DND-41 (cell line): ENCODE measurements at regions not wholly inside any gene's neighbourhood (a gene's known extent, or its start where the extent isn't known, plus 50 kb on each side); places are given as distances from the start of the nearest gene placed in this dataset.

ENCODE experiments used
- ATAC-seq: fragments of 200-7000 bp; cut with Tn5 transposase; 3 replicates; pipeline ENCODE4 v1.9.1; 2021; ENCODE audit warnings: low read depth; ENCODE audit not compliant: insufficient read depth
- DNase-seq: peaks from one replicate; pipeline ENCODE4 v3.0.0-alpha.2; 2020
- H2AFZ ChIP-seq: 2 replicates; pipeline ENCODE4 v1.6.0; 2012; ENCODE audit warnings: low read depth, low read length
- H3K27ac ChIP-seq: 2 replicates; pipeline ENCODE4 v1.5.1; 2012; ENCODE audit warnings: low read length, inconsistent platforms
- H3K27me3 ChIP-seq: fragments of 200-600 bp; sonication (generic); 2 replicates; pipeline ENCODE4 v1.6.0; 2012; ENCODE audit warnings: low read length, mild to moderate bottlenecking, inconsistent platforms; ENCODE audit not compliant: insufficient read depth, poor library complexity
- H3K36me3 ChIP-seq: 2 replicates; pipeline ENCODE4 v1.5.1; 2012; ENCODE audit warnings: low read length, inconsistent platforms; ENCODE audit not compliant: insufficient read depth
- H3K4me1 ChIP-seq: 2 replicates; pipeline ENCODE4 v1.5.1; 2012; ENCODE audit warnings: mild to moderate bottlenecking, low read length; ENCODE audit not compliant: insufficient read depth
- H3K4me2 ChIP-seq: 2 replicates; pipeline ENCODE4 v1.6.0; 2012; ENCODE audit warnings: mild to moderate bottlenecking, moderate library complexity, low read length, inconsistent platforms; ENCODE audit not compliant: insufficient read depth
- H3K4me3 ChIP-seq, 2 experiments: fragments of 200-600 bp in 1 of 2; shearing (Covaris generic) in 1 of 2; 2 replicates each; pipeline ENCODE4 v1.5.1; 2012 to 2016; ENCODE audit warnings: inconsistent platforms in 2 of 2, low read length in 2 of 2, mild to moderate bottlenecking in 2 of 2, low read depth in 1 of 2, moderate library complexity in 1 of 2
- H3K79me2 ChIP-seq: 2 replicates; pipeline ENCODE4 v1.6.0; 2012; ENCODE audit warnings: low read length, inconsistent platforms; ENCODE audit not compliant: insufficient read depth
- H3K9ac ChIP-seq: 2 replicates; pipeline ENCODE4 v1.6.0; 2012; ENCODE audit warnings: low read depth, mild to moderate bottlenecking, inconsistent platforms, low read length, moderate library complexity
- H3K9me3 ChIP-seq: 2 replicates; pipeline ENCODE4 v1.5.1; 2012; ENCODE audit warnings: low read length, moderate library complexity, mild to moderate bottlenecking, inconsistent platforms; ENCODE audit not compliant: insufficient read depth, severe bottlenecking
- H4K20me1 ChIP-seq: 2 replicates; pipeline ENCODE4 v1.6.0; 2012; ENCODE audit warnings: low read length; ENCODE audit not compliant: insufficient read depth
- EZH2 ChIP-seq: IDR thresholded peaks from 3 replicates; pipeline ENCODE4 v1.6.1; 2012; ENCODE audit warnings: borderline replicate concordance, low read depth, mild to moderate bottlenecking, moderate library complexity, low read length, inconsistent platforms; ENCODE audit not compliant: severe bottlenecking
- TF ChIP-seq, protein P1 (sequence below): IDR thresholded peaks from 2 replicates; pipeline ENCODE4 v1.5.1; 2012; ENCODE audit warnings: borderline replicate concordance, low read length, moderate library complexity, mild to moderate bottlenecking; ENCODE audit not compliant: poor library complexity, severe bottlenecking; ENCODE audit errors: extremely low read depth

DNA sequence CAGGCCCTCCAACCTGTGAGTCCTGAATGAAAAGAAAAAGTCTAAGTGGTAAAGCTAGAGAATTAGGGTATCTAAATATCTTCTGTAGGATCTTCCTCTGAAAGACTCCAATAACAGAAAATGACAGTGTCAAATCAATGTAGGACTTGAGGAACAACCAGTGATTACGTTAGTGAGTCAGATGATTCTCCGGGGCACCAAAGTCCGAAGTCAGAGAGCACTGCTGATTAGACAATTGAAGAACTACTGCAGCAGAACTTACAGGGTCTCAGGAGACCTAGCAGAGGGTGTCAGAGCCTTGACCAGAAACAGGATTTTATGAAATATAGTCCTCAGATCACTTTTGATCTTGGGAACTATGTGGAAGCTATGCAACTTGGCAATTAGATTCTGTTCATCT lies 605.8 kb downstream of the EPHA3 start:
- Histone ChIP-seq H3K36me3 (no peaks in the 10 kb centered on the region), H4K20me1 (no peaks in the 10 kb centered on the region), H2AFZ (no peak overlapping the region), H3K27me3 (no peaks in the 10 kb centered on the region), H3K79me2 (no peaks in the 10 kb centered on the region), H3K4me1 (no peaks in the 10 kb centered on the region), H3K9me3 (no peaks in the 10 kb centered on the region), H3K4me2 (no peak overlapping the region), H3K4me3 (no peak overlapping the region), H3K27ac (no peak overlapping the region), H3K9ac (no peak overlapping the region)
- DNase-seq (no peak), ATAC-seq (no peak)
- TF ChIP-seq EZH2, result no peak
- TF ChIP-seq, protein P1, sequence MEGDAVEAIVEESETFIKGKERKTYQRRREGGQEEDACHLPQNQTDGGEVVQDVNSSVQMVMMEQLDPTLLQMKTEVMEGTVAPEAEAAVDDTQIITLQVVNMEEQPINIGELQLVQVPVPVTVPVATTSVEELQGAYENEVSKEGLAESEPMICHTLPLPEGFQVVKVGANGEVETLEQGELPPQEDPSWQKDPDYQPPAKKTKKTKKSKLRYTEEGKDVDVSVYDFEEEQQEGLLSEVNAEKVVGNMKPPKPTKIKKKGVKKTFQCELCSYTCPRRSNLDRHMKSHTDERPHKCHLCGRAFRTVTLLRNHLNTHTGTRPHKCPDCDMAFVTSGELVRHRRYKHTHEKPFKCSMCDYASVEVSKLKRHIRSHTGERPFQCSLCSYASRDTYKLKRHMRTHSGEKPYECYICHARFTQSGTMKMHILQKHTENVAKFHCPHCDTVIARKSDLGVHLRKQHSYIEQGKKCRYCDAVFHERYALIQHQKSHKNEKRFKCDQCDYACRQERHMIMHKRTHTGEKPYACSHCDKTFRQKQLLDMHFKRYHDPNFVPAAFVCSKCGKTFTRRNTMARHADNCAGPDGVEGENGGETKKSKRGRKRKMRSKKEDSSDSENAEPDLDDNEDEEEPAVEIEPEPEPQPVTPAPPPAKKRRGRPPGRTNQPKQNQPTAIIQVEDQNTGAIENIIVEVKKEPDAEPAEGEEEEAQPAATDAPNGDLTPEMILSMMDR, result no peak

GRCh38 chr3:89714237-89714636 lies 606.8 kb downstream of the EPHA3 start:
- H3K27ac ChIP-seq, result no peak overlapping the region
- no peaks in the 10 kb centered on the region for H3K36me3 ChIP-seq
- H3K79me2 ChIP-seq, result no peaks in the 10 kb centered on the region
- no peak for TF ChIP-seq EZH2
- TF ChIP-seq, protein P1, result no peak
- H3K4me1 ChIP-seq, result no peaks in the 10 kb centered on the region
- H3K4me2 ChIP-seq, result no peak overlapping the region
- no peak for ATAC-seq
- DNase-seq, result no peak
- no peaks in the 10 kb centered on the region for H3K9me3 ChIP-seq
- H3K9ac ChIP-seq, result no peak overlapping the region
- no peak overlapping the region for H3K4me3 ChIP-seq
- H2AFZ ChIP-seq, result no peak overlapping the region
- no peaks in the 10 kb centered on the region for H4K20me1 ChIP-seq
- H3K27me3 ChIP-seq, result no peaks in the 10 kb centered on the region

GRCh38 chr3:89740080-89740880 lies 632.9 kb downstream of the EPHA3 start:
- ATAC-seq (no peak), DNase-seq (no peak)
- H3K9me3 ChIP-seq, result no peaks in the 10 kb centered on the region
- no peaks in the 10 kb centered on the region for H3K36me3 ChIP-seq
- no peak overlapping the region for H3K4me3 ChIP-seq
- H2AFZ ChIP-seq, result no peak overlapping the region
- TF ChIP-seq, protein P1, result no peak
- TF ChIP-seq EZH2, result no peak
- no peak overlapping the region for H3K9ac ChIP-seq
- H4K20me1 ChIP-seq, result no peaks in the 10 kb centered on the region
- H3K27ac ChIP-seq, result no peak overlapping the region
- H3K4me1 ChIP-seq, result no peaks in the 10 kb centered on the region
- H3K4me2 ChIP-seq, result no peak overlapping the region
- H3K79me2 ChIP-seq, result no peaks in the 10 kb centered on the region
- H3K27me3 ChIP-seq, result no peaks in the 10 kb centered on the region
